DND-41 (cell line): ENCODE measurements at regions not wholly inside any gene's neighbourhood (a gene's known extent, or its start where the extent isn't known, plus 50 kb on each side); places are given as distances from the start of the nearest gene placed in this dataset.
"Not testable (repeated sequence)": the region's sequence is repeated elsewhere in the genome, so short reads cannot be mapped to it uniquely, and the experiment has no call there.

Source experiments
- ATAC-seq: fragments of 200-7000 bp; cut with Tn5 transposase; 3 replicates; pipeline ENCODE4 v1.9.1; 2021; ENCODE audit warnings: low read depth; ENCODE audit not compliant: insufficient read depth
- DNase-seq: peaks from one replicate; pipeline ENCODE4 v3.0.0-alpha.2; 2020
- H2AFZ ChIP-seq: 2 replicates; pipeline ENCODE4 v1.6.0; 2012; ENCODE audit warnings: low read depth, low read length
- H3K27ac ChIP-seq: 2 replicates; pipeline ENCODE4 v1.5.1; 2012; ENCODE audit warnings: low read length, inconsistent platforms
- H3K27me3 ChIP-seq: fragments of 200-600 bp; sonication (generic); 2 replicates; pipeline ENCODE4 v1.6.0; 2012; ENCODE audit warnings: low read length, mild to moderate bottlenecking, inconsistent platforms; ENCODE audit not compliant: insufficient read depth, poor library complexity
- H3K36me3 ChIP-seq: 2 replicates; pipeline ENCODE4 v1.5.1; 2012; ENCODE audit warnings: low read length, inconsistent platforms; ENCODE audit not compliant: insufficient read depth
- H3K4me1 ChIP-seq: 2 replicates; pipeline ENCODE4 v1.5.1; 2012; ENCODE audit warnings: mild to moderate bottlenecking, low read length; ENCODE audit not compliant: insufficient read depth
- H3K4me2 ChIP-seq: 2 replicates; pipeline ENCODE4 v1.6.0; 2012; ENCODE audit warnings: mild to moderate bottlenecking, moderate library complexity, low read length, inconsistent platforms; ENCODE audit not compliant: insufficient read depth
- H3K4me3 ChIP-seq, 2 experiments: fragments of 200-600 bp in 1 of 2; shearing (Covaris generic) in 1 of 2; 2 replicates each; pipeline ENCODE4 v1.5.1; 2012 to 2016; ENCODE audit warnings: inconsistent platforms in 2 of 2, low read length in 2 of 2, mild to moderate bottlenecking in 2 of 2, low read depth in 1 of 2, moderate library complexity in 1 of 2
- H3K79me2 ChIP-seq: 2 replicates; pipeline ENCODE4 v1.6.0; 2012; ENCODE audit warnings: low read length, inconsistent platforms; ENCODE audit not compliant: insufficient read depth
- H3K9ac ChIP-seq: 2 replicates; pipeline ENCODE4 v1.6.0; 2012; ENCODE audit warnings: low read depth, mild to moderate bottlenecking, inconsistent platforms, low read length, moderate library complexity
- H3K9me3 ChIP-seq: 2 replicates; pipeline ENCODE4 v1.5.1; 2012; ENCODE audit warnings: low read length, moderate library complexity, mild to moderate bottlenecking, inconsistent platforms; ENCODE audit not compliant: insufficient read depth, severe bottlenecking
- H4K20me1 ChIP-seq: 2 replicates; pipeline ENCODE4 v1.6.0; 2012; ENCODE audit warnings: low read length; ENCODE audit not compliant: insufficient read depth
- CTCF ChIP-seq: IDR thresholded peaks from 2 replicates; pipeline ENCODE4 v1.5.1; 2012; ENCODE audit warnings: borderline replicate concordance, low read length, moderate library complexity, mild to moderate bottlenecking; ENCODE audit not compliant: poor library complexity, severe bottlenecking; ENCODE audit errors: extremely low read depth
- EZH2 ChIP-seq: IDR thresholded peaks from 3 replicates; pipeline ENCODE4 v1.6.1; 2012; ENCODE audit warnings: borderline replicate concordance, low read depth, mild to moderate bottlenecking, moderate library complexity, low read length, inconsistent platforms; ENCODE audit not compliant: severe bottlenecking

GRCh38 chrY:8888371-8888770 lies 448.9 kb upstream of the TSPY4 start:
- TF ChIP-seq CTCF: no peak
- no peak overlapping the region for H2AFZ ChIP-seq
- ATAC-seq (no peak), DNase-seq (no peak)
- H3K27ac ChIP-seq: no peak overlapping the region
- no peak overlapping the region for H3K4me3 ChIP-seq
- no peaks in the 10 kb centered on the region for H3K4me1 ChIP-seq
- H4K20me1 ChIP-seq: no peaks in the 10 kb centered on the region
- H3K9ac ChIP-seq: no peak overlapping the region
- H3K27me3 ChIP-seq: no peaks in the 10 kb centered on the region
- H3K36me3 ChIP-seq: no peaks in the 10 kb centered on the region
- H3K9me3 ChIP-seq: no peaks in the 10 kb centered on the region
- no peaks in the 10 kb centered on the region for H3K79me2 ChIP-seq
- no peak overlapping the region for H3K4me2 ChIP-seq

GRCh38 chrY:8897876-8898275 lies 439.4 kb upstream of the TSPY4 start:
- TF ChIP-seq CTCF (no peak), EZH2 (no peak)
- Histone ChIP-seq H2AFZ (no peak overlapping the region), H3K4me1 (no peaks in the 10 kb centered on the region), H4K20me1 (no peaks in the 10 kb centered on the region), H3K27ac (no peak overlapping the region), H3K9me3 (no peaks in the 10 kb centered on the region), H3K9ac (no peak overlapping the region), H3K4me2 (no peak overlapping the region), H3K4me3 (no peak overlapping the region), H3K36me3 (no peaks in the 10 kb centered on the region), H3K79me2 (no peaks in the 10 kb centered on the region), H3K27me3 (no peaks in the 10 kb centered on the region)
- DNase-seq (no peak), ATAC-seq (no peak)

GRCh38 chrY:8905141-8905540 lies 432.1 kb upstream of the TSPY4 start:
- no peak for TF ChIP-seq EZH2
- TF ChIP-seq CTCF: no peak
- no peak for DNase-seq

GRCh38 chrY:8922576-8922975 lies 414.7 kb upstream of the TSPY4 start:
- H3K4me1 ChIP-seq, H3K4me3 ChIP-seq, ATAC-seq, H3K9me3 ChIP-seq, H3K9ac ChIP-seq, DNase-seq, H3K27me3 ChIP-seq, H3K27ac ChIP-seq, H3K36me3 ChIP-seq, H3K79me2 ChIP-seq, H2AFZ ChIP-seq, H4K20me1 ChIP-seq, H3K4me2 ChIP-seq: not testable (repeated sequence)

More at GRCh38 chrY:8905141-8905540, 432.1 kb upstream of the TSPY4 start:
- no peak overlapping the region for H3K9ac ChIP-seq
- no peaks in the 10 kb centered on the region for H3K79me2 ChIP-seq
- no peak overlapping the region for H3K4me2 ChIP-seq
- H3K27me3 ChIP-seq: no peaks in the 10 kb centered on the region
- no peaks in the 10 kb centered on the region for H4K20me1 ChIP-seq
- no peaks in the 10 kb centered on the region for H3K36me3 ChIP-seq
- H2AFZ ChIP-seq: no peak overlapping the region
- H3K9me3 ChIP-seq: no peaks in the 10 kb centered on the region
- H3K27ac ChIP-seq: no peak overlapping the region
- no peak for ATAC-seq
- H3K4me3 ChIP-seq: no peak overlapping the region
- no peaks in the 10 kb centered on the region for H3K4me1 ChIP-seq
